Panc1 (cell line): ENCODE measurements at regions not wholly inside any gene's neighbourhood (a gene's known extent, or its start where the extent isn't known, plus 50 kb on each side); places are given as distances from the start of the nearest gene placed in this dataset.

ENCODE experiments used
- ATAC-seq: fragments of 200-7000 bp; cut with Tn5 transposase; 2 replicates; pipeline ENCODE4 v1.9.1; 2020; ENCODE audit warnings: mild to moderate bottlenecking, moderate library complexity
- BruUV-seq: library from RNA; stranded (reverse); fragments of 400-500 nt; replicated peaks from 2 replicates; lab custom pipeline; 2021; lab: Mats Ljungman, UMichigan
- CTCF ChIA-PET: fragments of 300-600 bp; sonication (Branson Sonifier 250); formaldehyde crosslinking; loops from one replicate; lab custom pipeline; 2022; ENCODE audit warnings: antibody characterized with exemption; lab: Charles Lee
- POLR2A ChIA-PET: fragments of 300-600 bp; sonication (Branson Sonifier 250); formaldehyde crosslinking; loops from one replicate; lab custom pipeline; 2022; ENCODE audit warnings: antibody characterized with exemption; lab: Charles Lee
- DNase-seq: peaks from one replicate; pipeline ENCODE4 v3.0.0-alpha.2; 2010; ENCODE audit warnings: low read depth, low spot score
- H3K27ac ChIP-seq: 2 replicates; pipeline ENCODE4 v1.5.1; 2011; ENCODE audit warnings: mild to moderate bottlenecking, low read length, inconsistent platforms
- H3K27me3 ChIP-seq: fragments of 200-500 bp; sonication (Bioruptor generic); 2 replicates; pipeline ENCODE4 v1.6.0; 2014; ENCODE audit warnings: low read length, inconsistent platforms; ENCODE audit not compliant: control insufficient read depth, insufficient read depth
- H3K36me3 ChIP-seq: fragments of 200-500 bp; sonication (Bioruptor generic); 2 replicates; pipeline ENCODE4 v1.5.1; 2014; ENCODE audit warnings: inconsistent platforms, mild to moderate bottlenecking, low read length, moderate library complexity; ENCODE audit not compliant: control insufficient read depth, insufficient read depth
- H3K4me1 ChIP-seq: 2 replicates; pipeline ENCODE4 v1.5.1; 2011; ENCODE audit warnings: inconsistent platforms, mild to moderate bottlenecking, low read length, moderate library complexity; ENCODE audit not compliant: control insufficient read depth, insufficient read depth
- H3K4me3 ChIP-seq, 2 experiments: 2 replicates each; pipeline ENCODE4 v1.5.1; 2011 to 2012; ENCODE audit warnings: low read depth in 2 of 2, low read length in 2 of 2, mild to moderate bottlenecking in 2 of 2, inconsistent platforms in 1 of 2, moderate library complexity in 1 of 2
- H3K9me3 ChIP-seq: fragments of 200-500 bp; sonication (Bioruptor generic); 2 replicates; pipeline ENCODE4 v1.5.1; 2014; ENCODE audit warnings: low read depth, mild to moderate bottlenecking, inconsistent platforms, low read length, moderate library complexity; ENCODE audit not compliant: control insufficient read depth, insufficient read depth
- POLR2AphosphoS5 ChIP-seq: IDR thresholded peaks from 2 replicates; pipeline ENCODE4 v1.6.1; 2012; ENCODE audit warnings: mild to moderate bottlenecking, low read depth, low read length, moderate library complexity
- SIN3A ChIP-seq: IDR thresholded peaks from 2 replicates; pipeline ENCODE4 v1.6.1; 2012; ENCODE audit warnings: low read depth, mild to moderate bottlenecking, low read length, moderate library complexity, borderline replicate concordance; ENCODE audit not compliant: insufficient read depth
- TCF7L2 ChIP-seq: IDR thresholded peaks from 2 replicates; pipeline ENCODE4 v1.6.1; 2011; ENCODE audit warnings: mild to moderate bottlenecking, low read depth, low read length, inconsistent platforms
- in situ Hi-C: cut with HindIII; loops from 2 replicates; pipeline ENCODE4 v1.10.0; 2016; ENCODE audit warnings: low sequenced_read_pairs, low pct_unique_long_range_greater_than_20kb
- intact Hi-C: fragments of 100-400 bp; cut with micrococcal nuclease; formaldehyde crosslinking; loops from one replicate; pipeline ENCODE4 v1.10.0; 2022; ENCODE audit not compliant: unreplicated experiment
- TF ChIP-seq, protein P1 (sequence below): fragments of 450-650 bp; IDR thresholded peaks from 2 replicates; pipeline ENCODE4 v1.5.1; 2017; ENCODE audit warnings: mild to moderate bottlenecking
- TF ChIP-seq, protein P2 (sequence below), 2 experiments: IDR thresholded peaks; 2 replicates each; pipeline ENCODE4 v1.6.1; 2011 to 2012; ENCODE audit warnings: low read depth in 2 of 2, control low read depth in 1 of 2, low read length in 1 of 2, mild to moderate bottlenecking in 1 of 2, moderate library complexity in 1 of 2; ENCODE audit not compliant: insufficient read depth in 1 of 2

DNA sequence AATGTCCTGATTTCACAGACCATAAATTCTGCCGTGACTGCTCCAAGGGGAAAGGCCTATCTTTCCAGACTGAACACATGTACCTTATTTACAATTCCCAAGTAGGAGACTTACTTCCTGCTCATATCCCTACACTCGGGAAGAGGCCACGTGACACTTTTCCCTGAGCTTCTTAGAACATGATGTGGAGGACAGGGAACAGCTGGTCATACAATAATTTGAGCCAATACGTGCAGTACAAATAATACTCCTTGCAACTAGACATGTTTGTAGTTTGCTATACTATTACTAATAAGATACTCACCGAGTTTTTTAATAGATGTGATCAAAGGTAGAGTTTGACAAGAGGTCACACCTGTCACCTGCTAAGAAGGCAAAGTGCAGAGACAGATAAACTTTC is 256.4 kb downstream of the SP3 start:
- no TSS peak for BruUV-seq
- intact Hi-C loops = no loop called here
- no peak for ATAC-seq
- DNase-seq = no peak
- Histone ChIP-seq H3K27me3 (no peaks in the 10 kb centered on the region), H3K27ac (no peak overlapping the region), H3K9me3 (no peaks in the 10 kb centered on the region), H3K4me3 (no peak overlapping the region), H3K36me3 (no peaks in the 10 kb centered on the region), H3K4me1 (no peaks in the 10 kb centered on the region)
- ChIA-PET POLR2A (no interaction called here), CTCF (no interaction called here)
- in situ Hi-C loops = no loop called here
- TF ChIP-seq, protein P1, sequence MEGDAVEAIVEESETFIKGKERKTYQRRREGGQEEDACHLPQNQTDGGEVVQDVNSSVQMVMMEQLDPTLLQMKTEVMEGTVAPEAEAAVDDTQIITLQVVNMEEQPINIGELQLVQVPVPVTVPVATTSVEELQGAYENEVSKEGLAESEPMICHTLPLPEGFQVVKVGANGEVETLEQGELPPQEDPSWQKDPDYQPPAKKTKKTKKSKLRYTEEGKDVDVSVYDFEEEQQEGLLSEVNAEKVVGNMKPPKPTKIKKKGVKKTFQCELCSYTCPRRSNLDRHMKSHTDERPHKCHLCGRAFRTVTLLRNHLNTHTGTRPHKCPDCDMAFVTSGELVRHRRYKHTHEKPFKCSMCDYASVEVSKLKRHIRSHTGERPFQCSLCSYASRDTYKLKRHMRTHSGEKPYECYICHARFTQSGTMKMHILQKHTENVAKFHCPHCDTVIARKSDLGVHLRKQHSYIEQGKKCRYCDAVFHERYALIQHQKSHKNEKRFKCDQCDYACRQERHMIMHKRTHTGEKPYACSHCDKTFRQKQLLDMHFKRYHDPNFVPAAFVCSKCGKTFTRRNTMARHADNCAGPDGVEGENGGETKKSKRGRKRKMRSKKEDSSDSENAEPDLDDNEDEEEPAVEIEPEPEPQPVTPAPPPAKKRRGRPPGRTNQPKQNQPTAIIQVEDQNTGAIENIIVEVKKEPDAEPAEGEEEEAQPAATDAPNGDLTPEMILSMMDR = no peak
- TF ChIP-seq SIN3A (no peak), POLR2AphosphoS5 (no peak), TCF7L2 (no peak)
- TF ChIP-seq, protein P2, sequence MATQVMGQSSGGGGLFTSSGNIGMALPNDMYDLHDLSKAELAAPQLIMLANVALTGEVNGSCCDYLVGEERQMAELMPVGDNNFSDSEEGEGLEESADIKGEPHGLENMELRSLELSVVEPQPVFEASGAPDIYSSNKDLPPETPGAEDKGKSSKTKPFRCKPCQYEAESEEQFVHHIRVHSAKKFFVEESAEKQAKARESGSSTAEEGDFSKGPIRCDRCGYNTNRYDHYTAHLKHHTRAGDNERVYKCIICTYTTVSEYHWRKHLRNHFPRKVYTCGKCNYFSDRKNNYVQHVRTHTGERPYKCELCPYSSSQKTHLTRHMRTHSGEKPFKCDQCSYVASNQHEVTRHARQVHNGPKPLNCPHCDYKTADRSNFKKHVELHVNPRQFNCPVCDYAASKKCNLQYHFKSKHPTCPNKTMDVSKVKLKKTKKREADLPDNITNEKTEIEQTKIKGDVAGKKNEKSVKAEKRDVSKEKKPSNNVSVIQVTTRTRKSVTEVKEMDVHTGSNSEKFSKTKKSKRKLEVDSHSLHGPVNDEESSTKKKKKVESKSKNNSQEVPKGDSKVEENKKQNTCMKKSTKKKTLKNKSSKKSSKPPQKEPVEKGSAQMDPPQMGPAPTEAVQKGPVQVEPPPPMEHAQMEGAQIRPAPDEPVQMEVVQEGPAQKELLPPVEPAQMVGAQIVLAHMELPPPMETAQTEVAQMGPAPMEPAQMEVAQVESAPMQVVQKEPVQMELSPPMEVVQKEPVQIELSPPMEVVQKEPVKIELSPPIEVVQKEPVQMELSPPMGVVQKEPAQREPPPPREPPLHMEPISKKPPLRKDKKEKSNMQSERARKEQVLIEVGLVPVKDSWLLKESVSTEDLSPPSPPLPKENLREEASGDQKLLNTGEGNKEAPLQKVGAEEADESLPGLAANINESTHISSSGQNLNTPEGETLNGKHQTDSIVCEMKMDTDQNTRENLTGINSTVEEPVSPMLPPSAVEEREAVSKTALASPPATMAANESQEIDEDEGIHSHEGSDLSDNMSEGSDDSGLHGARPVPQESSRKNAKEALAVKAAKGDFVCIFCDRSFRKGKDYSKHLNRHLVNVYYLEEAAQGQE (IDR thresholded peaks at IDR 0.05; ENCODE audit: insufficient read depth in 1 of 2, low read depth in 2 of 2, low read length in 1 of 2) = no peak

DNA sequence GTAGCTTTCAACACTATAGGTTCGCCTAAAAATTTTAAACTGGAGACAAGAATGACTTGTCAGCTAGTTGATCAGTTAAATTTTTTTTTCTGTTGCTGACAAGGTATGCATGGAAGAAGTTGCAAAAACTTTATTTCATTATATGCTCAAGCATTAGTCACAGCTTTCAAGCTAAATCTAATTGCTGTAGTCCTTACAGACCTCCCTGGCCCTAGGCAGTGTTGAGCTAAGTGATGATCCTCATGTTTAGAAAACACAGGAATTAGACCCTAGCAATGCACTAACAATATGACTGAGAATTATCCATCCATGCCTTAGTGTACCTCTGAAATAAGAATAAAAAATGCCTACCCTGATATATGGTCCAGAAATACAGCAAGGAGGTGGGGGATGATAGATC is 253.4 kb downstream of the SP3 start:
- ChIA-PET CTCF (no interaction called here), POLR2A (no interaction called here)
- intact Hi-C loops = no loop called here
- ATAC-seq (no peak), DNase-seq (no peak)
- Histone ChIP-seq H3K9me3 (no peaks in the 10 kb centered on the region), H3K27me3 (no peaks in the 10 kb centered on the region), H3K4me3 (no peak overlapping the region), H3K36me3 (no peaks in the 10 kb centered on the region), H3K27ac (no peak overlapping the region), H3K4me1 (no peaks in the 10 kb centered on the region)
- in situ Hi-C loops = no loop called here
- BruUV-seq = no TSS peak
- TF ChIP-seq TCF7L2 (no peak), POLR2AphosphoS5 (no peak), SIN3A (no peak)
- TF ChIP-seq, protein P2 (IDR thresholded peaks at IDR 0.05; ENCODE audit: insufficient read depth in 1 of 2, low read depth in 2 of 2, low read length in 1 of 2) = no peak
- TF ChIP-seq, protein P1 = no peak
